GM23338 (cell line): ENCODE measurements at regions not wholly inside any gene's neighbourhood (a gene's known extent, or its start where the extent isn't known, plus 50 kb on each side); places are given as distances from the start of the nearest gene placed in this dataset.

Experiments used
- ATAC-seq: fragments of 200-7000 bp; cut with Tn5 transposase; 3 replicates; pipeline ENCODE4 v1.9.1; 2020
- DNase-seq: peaks from one replicate; pipeline ENCODE4 v3.0.0-alpha.2; 2015; ENCODE audit warnings: low spot score
- H2AFZ ChIP-seq: fragments of 200-600 bp; sonication (generic); 2 replicates; pipeline ENCODE4 v1.8.0; 2016; ENCODE audit warnings: antibody characterized with exemption, mild to moderate bottlenecking, moderate library complexity
- H3F3A ChIP-seq: fragments of 200-600 bp; sonication (generic); replicated peaks from 2 replicates; pipeline ENCODE4 v1.8.0; 2017; ENCODE audit warnings: antibody characterized with exemption, mixed run types, low read depth
- H3K27ac ChIP-seq: fragments of 200-600 bp; sonication (generic); 2 replicates; pipeline ENCODE4 v1.6.1; 2016; ENCODE audit warnings: low read depth
- H3K27me3 ChIP-seq: fragments of 200-600 bp; sonication (generic); 2 replicates; pipeline ENCODE4 v1.8.0; 2016; ENCODE audit warnings: mild to moderate bottlenecking, mixed run types, moderate library complexity; ENCODE audit not compliant: insufficient read depth
- H3K36me3 ChIP-seq: fragments of 200-600 bp; sonication (generic); 2 replicates; pipeline ENCODE4 v1.8.0; 2016; ENCODE audit warnings: mild to moderate bottlenecking; ENCODE audit not compliant: insufficient read depth
- H3K4me1 ChIP-seq: fragments of 200-600 bp; sonication (generic); 2 replicates; pipeline ENCODE4 v1.8.0; 2016; ENCODE audit warnings: mild to moderate bottlenecking, moderate library complexity; ENCODE audit not compliant: insufficient read depth
- H3K4me2 ChIP-seq: fragments of 200-600 bp; sonication (generic); 2 replicates; pipeline ENCODE4 v1.7.1; 2017; ENCODE audit warnings: mixed run types
- H3K4me3 ChIP-seq: fragments of 200-600 bp; sonication (generic); 2 replicates; pipeline ENCODE4 v1.6.1; 2016; ENCODE audit warnings: mixed run types
- H3K79me2 ChIP-seq: fragments of 200-600 bp; sonication (generic); replicated peaks from 2 replicates; pipeline ENCODE4 v1.8.0; 2017; ENCODE audit warnings: mild to moderate bottlenecking; ENCODE audit not compliant: insufficient read depth
- H3K9me2 ChIP-seq: fragments of 200-600 bp; sonication (generic); 2 replicates; pipeline ENCODE4 v1.8.0; 2017; ENCODE audit not compliant: insufficient read depth
- H4K20me1 ChIP-seq: fragments of 200-600 bp; sonication (generic); replicated peaks from 2 replicates; pipeline ENCODE4 v1.8.0; 2017; ENCODE audit warnings: mild to moderate bottlenecking; ENCODE audit not compliant: insufficient read depth
- H3K27ac Mint-ChIP-seq: 2 replicates; pipeline ENCODE4 v1.8.0; 2020; ENCODE audit warnings: inconsistent platforms, mild to moderate bottlenecking, moderate library complexity, mixed read lengths
- H3K27me3 Mint-ChIP-seq: 3 replicates; pipeline ENCODE4 v1.8.0; 2022; ENCODE audit warnings: low read depth, mild to moderate bottlenecking, moderate library complexity, mixed read lengths, inconsistent platforms; ENCODE audit not compliant: insufficient read depth, poor library complexity
- H3K36me3 Mint-ChIP-seq: 3 replicates; pipeline ENCODE4 v1.8.0; 2021; ENCODE audit warnings: low read depth, mild to moderate bottlenecking, inconsistent platforms, moderate library complexity, mixed read lengths
- H3K4me1 Mint-ChIP-seq: 3 replicates; pipeline ENCODE4 v1.8.0; 2020; ENCODE audit warnings: mild to moderate bottlenecking, inconsistent platforms, mixed read lengths
- H3K4me3 Mint-ChIP-seq: 3 replicates; pipeline ENCODE4 v1.8.0; 2021; ENCODE audit warnings: moderate library complexity, mild to moderate bottlenecking, inconsistent platforms, mixed read lengths
- H3K9me3 Mint-ChIP-seq: 3 replicates; pipeline ENCODE4 v1.8.0; 2020; ENCODE audit warnings: moderate library complexity, mild to moderate bottlenecking, inconsistent platforms, mixed read lengths
- CREB1 ChIP-seq: fragments of 250-450 bp; sonication (Bioruptor Pico); IDR thresholded peaks from 2 replicates; pipeline ENCODE4 v1.5.0; 2020; ENCODE audit warnings: low read depth, mild to moderate bottlenecking, moderate library complexity
- ETS1 ChIP-seq: IDR thresholded peaks from 2 replicates; pipeline ENCODE4 v1.6.1; 2016; ENCODE audit warnings: antibody characterized with exemption
- EZH2 ChIP-seq: fragments of 200-600 bp; sonication (generic); IDR thresholded peaks from one replicate; pipeline ENCODE4 v1.8.0; 2017; ENCODE audit warnings: antibody characterized with exemption, mild to moderate bottlenecking, low read depth; ENCODE audit not compliant: unreplicated experiment
- JUNB ChIP-seq: IDR thresholded peaks from one replicate; pipeline ENCODE4 v1.6.1; 2016; ENCODE audit warnings: antibody characterized with exemption; ENCODE audit not compliant: unreplicated experiment
- NANOG ChIP-seq: IDR thresholded peaks from 2 replicates; pipeline ENCODE4 v1.6.1; 2016; ENCODE audit warnings: antibody characterized with exemption, borderline replicate concordance
- POLR2AphosphoS5 ChIP-seq: IDR thresholded peaks from 2 replicates; pipeline ENCODE4 v1.6.1; 2016; ENCODE audit warnings: antibody characterized with exemption, low read depth
- STAT1 ChIP-seq: IDR thresholded peaks from one replicate; pipeline ENCODE4 v1.6.1; 2016; ENCODE audit warnings: antibody characterized with exemption; ENCODE audit not compliant: unreplicated experiment

DNA sequence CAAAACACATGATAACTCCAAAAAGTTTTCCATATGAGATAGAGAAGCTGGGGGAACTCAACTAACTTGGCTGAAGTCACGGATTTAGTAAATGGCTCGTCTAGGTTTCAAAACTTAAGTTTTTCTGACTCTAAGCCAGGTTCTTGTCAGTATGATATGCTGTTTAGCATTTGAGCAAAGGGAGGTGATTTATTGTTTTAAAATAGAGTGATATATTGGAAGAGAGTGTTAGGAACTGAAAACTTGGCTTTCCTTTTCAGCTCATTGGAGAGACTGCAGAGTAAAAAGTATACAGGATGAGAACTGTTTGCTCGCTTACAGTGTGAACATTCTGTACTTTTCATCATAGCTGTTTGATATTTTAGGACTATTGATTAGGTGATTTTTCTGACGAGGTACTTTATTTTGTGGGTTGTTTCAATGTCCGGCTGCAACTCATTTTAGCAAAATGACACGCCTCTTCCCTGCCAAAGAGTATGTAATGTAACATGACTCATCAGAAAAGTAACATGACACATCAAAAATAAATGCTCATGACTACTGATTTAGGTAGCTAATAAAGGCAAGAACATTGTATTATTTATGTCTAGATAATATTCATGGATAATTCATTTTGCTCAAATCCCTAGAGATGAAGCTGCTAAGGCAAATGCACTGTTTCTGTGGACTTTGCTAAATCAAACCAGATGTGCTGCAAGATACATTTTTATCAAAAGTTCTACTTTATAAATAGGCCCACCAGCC, 355.1 kb downstream of the GPATCH2 start (continued):
- TF ChIP-seq EZH2 (no peak), ETS1 (no peak), CREB1 (no peak)

DNA sequence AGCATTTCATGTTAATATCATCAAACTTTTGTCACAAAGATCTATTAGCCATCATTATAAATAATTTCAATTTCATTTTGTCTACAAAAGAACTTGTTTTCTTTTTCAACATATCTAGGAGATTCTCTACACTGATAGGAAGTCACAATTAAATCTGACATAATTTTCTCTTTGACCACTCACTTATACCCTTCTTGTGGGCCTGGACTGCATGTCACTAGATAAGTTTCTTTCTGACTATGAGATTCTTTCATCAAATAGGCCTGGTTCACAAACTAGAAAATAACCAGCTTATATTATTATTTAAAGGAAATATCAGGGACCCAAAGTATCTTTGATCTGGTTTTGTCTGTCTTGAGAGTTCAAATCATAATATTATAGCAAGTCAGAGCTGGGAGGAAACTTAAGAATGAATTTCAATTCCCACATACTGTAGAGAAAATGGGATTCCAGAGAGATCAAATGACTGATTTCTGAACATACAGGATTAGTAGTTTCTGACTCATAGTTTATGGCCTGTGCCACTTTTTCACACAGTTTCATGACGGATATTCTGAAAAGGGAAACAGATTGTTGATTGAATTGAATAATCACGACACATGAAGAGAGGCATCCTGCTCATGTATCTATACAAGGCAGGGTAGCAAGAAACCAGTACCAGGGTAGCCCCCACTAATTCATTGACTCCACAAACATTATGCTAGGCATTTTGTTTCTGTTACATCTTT, 355.8 kb downstream of the GPATCH2 start:
- H3K27me3 ChIP-seq: no peaks in the 10 kb centered on the region
- no peaks in the 10 kb centered on the region for H3K79me2 ChIP-seq
- no peak overlapping the region for H3K4me2 ChIP-seq
- no peaks in the 10 kb centered on the region; the same call in 2 of the 3 replicates for H3K4me1 Mint-ChIP-seq
- ATAC-seq (no peak), DNase-seq (no peak)
- no peaks in the 10 kb centered on the region for H3K36me3 ChIP-seq
- H3K4me1 ChIP-seq: no peaks in the 10 kb centered on the region
- H3K4me3 ChIP-seq: no peak overlapping the region
- H3K9me3 Mint-ChIP-seq: no peaks in the 10 kb centered on the region
- TF ChIP-seq NANOG (no peak), POLR2AphosphoS5 (no peak), JUNB (no peak)
- H3K4me3 Mint-ChIP-seq: no peak overlapping the region
- H3K27me3 Mint-ChIP-seq: no peaks in the 10 kb centered on the region
- no peak overlapping the region for H2AFZ ChIP-seq
- no peaks in the 10 kb centered on the region for H4K20me1 ChIP-seq
- no peaks in the 10 kb centered on the region for H3K36me3 Mint-ChIP-seq
- H3K27ac ChIP-seq: no peak overlapping the region
- no peaks in the 10 kb centered on the region for H3F3A ChIP-seq
- no peak overlapping the region for H3K27ac Mint-ChIP-seq
- H3K9me2 ChIP-seq: no peaks in the 10 kb centered on the region

- no peak overlapping the region for H3K27ac Mint-ChIP-seq
- Histone ChIP-seq H3K4me2 (no peak overlapping the region), H3K4me1 (no peaks in the 10 kb centered on the region), H3K79me2 (no peaks in the 10 kb centered on the region), H3K27me3 (no peaks in the 10 kb centered on the region), H3K9me2 (no peaks in the 10 kb centered on the region), H4K20me1 (no peaks in the 10 kb centered on the region), H3K36me3 (no peaks in the 10 kb centered on the region), H3K27ac (no peak overlapping the region), H2AFZ (no peak overlapping the region), H3K4me3 (no peak overlapping the region), H3F3A (no peaks in the 10 kb centered on the region)
- no peak for TF ChIP-seq EZH2
- no peaks in the 10 kb centered on the region for H3K36me3 Mint-ChIP-seq
- DNase-seq (no peak), ATAC-seq (no peak)
- H3K9me3 Mint-ChIP-seq: no peaks in the 10 kb centered on the region
- H3K4me3 Mint-ChIP-seq: no peak overlapping the region
- H3K4me1 Mint-ChIP-seq: peaks cover 6% of the 10 kb centered on the region; the same call in 1 of the 3 replicates
- H3K27me3 Mint-ChIP-seq: no peaks in the 10 kb centered on the region
Measured at GRCh38 chr1:217274416-217274815, 356.5 kb downstream of the GPATCH2 start.

DNA sequence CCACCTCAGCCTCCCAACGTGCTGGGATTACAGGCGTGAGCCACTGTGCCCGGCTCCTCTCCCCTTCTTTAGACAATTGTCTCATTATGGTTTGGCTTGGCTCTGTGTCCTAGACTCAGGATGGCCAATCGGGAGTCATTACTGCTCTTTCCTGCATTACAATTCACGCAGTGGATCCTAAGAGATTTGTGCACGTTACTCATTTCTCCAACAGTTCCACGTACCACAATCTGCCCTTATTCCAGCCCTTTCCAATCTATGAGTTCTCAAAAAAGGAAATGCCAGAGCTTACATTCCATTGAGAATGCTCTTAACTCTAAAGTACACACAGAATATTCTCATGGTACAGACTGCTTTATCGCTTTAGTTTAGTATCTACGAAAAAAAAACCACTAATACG, 357.0 kb downstream of the GPATCH2 start:
- Histone ChIP-seq H2AFZ (no peak overlapping the region), H4K20me1 (no peaks in the 10 kb centered on the region), H3K27ac (no peak overlapping the region), H3K4me2 (no peak overlapping the region), H3F3A (no peaks in the 10 kb centered on the region), H3K36me3 (no peaks in the 10 kb centered on the region), H3K9me2 (no peaks in the 10 kb centered on the region), H3K79me2 (no peaks in the 10 kb centered on the region), H3K27me3 (no peaks in the 10 kb centered on the region), H3K4me1 (no peaks in the 10 kb centered on the region), H3K4me3 (no peak overlapping the region)
- H3K4me3 Mint-ChIP-seq: no peak overlapping the region
- TF ChIP-seq POLR2AphosphoS5 (no peak), STAT1 (no peak), EZH2 (no peak)
- ATAC-seq (no peak), DNase-seq (no peak)
- no peaks in the 10 kb centered on the region for H3K27me3 Mint-ChIP-seq
- no peak overlapping the region for H3K27ac Mint-ChIP-seq
- no peaks in the 10 kb centered on the region for H3K36me3 Mint-ChIP-seq
- H3K9me3 Mint-ChIP-seq: no peaks in the 10 kb centered on the region
- peaks cover 6% of the 10 kb centered on the region; the same call in 1 of the 3 replicates for H3K4me1 Mint-ChIP-seq
